SK-N-SH (cell line): ENCODE measurements at regions not wholly inside any gene's neighbourhood (a gene's known extent, or its start where the extent isn't known, plus 50 kb on each side); places are given as distances from the start of the nearest gene placed in this dataset.
"Not testable (repeated sequence)": the region's sequence is repeated elsewhere in the genome, so short reads cannot be mapped to it uniquely, and the experiment has no call there.

Experiments
- CTCF ChIP-seq: fragments of 200-600 bp; sonication (generic); IDR thresholded peaks from 2 replicates; pipeline ENCODE4 v1.6.1; 2017; ENCODE audit warnings: antibody characterized with exemption, mild to moderate bottlenecking, moderate library complexity
- EP300 ChIP-seq, 2 experiments: IDR thresholded peaks; 2 replicates each; pipeline versions ENCODE4 v1.4.0 to v1.6.1; 2012; ENCODE audit warnings: borderline replicate concordance in 1 of 2, low read depth in 1 of 2, low read length in 1 of 2
- EZH2phosphoT487 ChIP-seq: fragments of 200-600 bp; sonication (generic); IDR thresholded peaks from 2 replicates; pipeline ENCODE4 v1.6.1; 2017; ENCODE audit warnings: low read depth, mixed run types, mild to moderate bottlenecking, antibody characterized with exemption, moderate library complexity, borderline replicate concordance
- MXI1 ChIP-seq: IDR thresholded peaks from 2 replicates; pipeline ENCODE4 v1.6.1; 2012; ENCODE audit warnings: mild to moderate bottlenecking, low read depth, low read length, improper control_type of control experiment
- TAF1 ChIP-seq: IDR thresholded peaks from 2 replicates; pipeline ENCODE4 v1.6.1; 2012; ENCODE audit warnings: low read depth, mild to moderate bottlenecking, low read length, moderate library complexity, borderline replicate concordance
- TCF12 ChIP-seq: IDR thresholded peaks from 2 replicates; pipeline ENCODE4 v1.4.0; 2012

GRCh38 chr1:219077767-219078166, 95.9 kb upstream of the LYPLAL1 start:
- TF ChIP-seq CTCF; EZH2phosphoT487; TAF1; TCF12; MXI1; EP300 (IDR thresholded peaks at IDR 0.05; ENCODE audit: borderline replicate concordance in 1 of 2, low read depth in 1 of 2, low read length in 1 of 2): not testable (repeated sequence)
